Nephron (organoid): ENCODE measurements at regions not wholly inside any gene's neighbourhood (a gene's known extent, or its start where the extent isn't known, plus 50 kb on each side); places are given as distances from the start of the nearest gene placed in this dataset.

Experiments
- H3K27ac Mint-ChIP-seq, 3 experiments: 2 replicates each; pipeline ENCODE4 v1.8.0; 2020; ENCODE audit warnings: mixed read lengths in 3 of 3, mild to moderate bottlenecking in 2 of 3, moderate library complexity in 1 of 3
- H3K27me3 Mint-ChIP-seq: 2 replicates; pipeline ENCODE4 v1.8.0; 2021; ENCODE audit warnings: low read depth, mild to moderate bottlenecking, moderate library complexity, mixed read lengths
- H3K36me3 Mint-ChIP-seq: 2 replicates; pipeline ENCODE4 v1.8.0; 2020; ENCODE audit warnings: low read depth, mixed read lengths
- H3K4me1 Mint-ChIP-seq: 2 replicates; pipeline ENCODE4 v1.8.0; 2020; ENCODE audit warnings: mixed read lengths
- H3K4me3 Mint-ChIP-seq, 3 experiments: 2 replicates each; pipeline ENCODE4 v1.8.0; 2020; ENCODE audit warnings: mild to moderate bottlenecking in 3 of 3, mixed read lengths in 3 of 3, moderate library complexity in 2 of 3
- H3K9me3 Mint-ChIP-seq: 2 replicates; pipeline ENCODE4 v1.8.0; 2020; ENCODE audit warnings: mixed read lengths
- CTCF ChIP-seq, 3 experiments: fragments of 200-600 bp; sonication (generic); IDR thresholded peaks; one replicate each; pipeline ENCODE4 v1.5.0; 2021; ENCODE audit warnings: antibody characterized with exemption in 3 of 3; ENCODE audit not compliant: unreplicated experiment in 3 of 3

- no peaks in the 10 kb centered on the region for H3K27me3 Mint-ChIP-seq
Measured at GRCh38 chr5:117504305-117504704, 929.7 kb upstream of the SEMA6A start.

GRCh38 chr5:117497601-117498000 lies 923.0 kb upstream of the SEMA6A start:
- Mint-ChIP-seq H3K9me3 (peaks cover 7% of the 10 kb centered on the region), H3K27me3 (no peaks in the 10 kb centered on the region), H3K4me1 (peaks cover 22% of the 10 kb centered on the region), H3K4me3 (peak overlapping the region in 1 of 3 experiments; percentile 4), H3K27ac (peak overlapping the region; percentile 32 to 53 (median 44)), H3K36me3 (no peaks in the 10 kb centered on the region)
- TF ChIP-seq CTCF (IDR thresholded peaks at IDR 0.05; ENCODE audit: unreplicated experiment in 3 of 3): no peak

More at GRCh38 chr5:117504305-117504704, 929.7 kb upstream of the SEMA6A start:
- Mint-ChIP-seq H3K9me3 (no peaks in the 10 kb centered on the region), H3K4me3 (no peak overlapping the region), H3K4me1 (peaks cover 14% of the 10 kb centered on the region), H3K36me3 (no peaks in the 10 kb centered on the region), H3K27ac (peak overlapping the region in 2 of 3 experiments; percentile 20 to 42)
- no peak for TF ChIP-seq CTCF (IDR thresholded peaks at IDR 0.05; ENCODE audit: unreplicated experiment in 3 of 3)

GRCh38 chr5:117496801-117497200 lies 922.2 kb upstream of the SEMA6A start:
- H3K4me3 Mint-ChIP-seq: no peak overlapping the region
- peak overlapping the region; percentile 53 to 73 (median 59) for H3K27ac Mint-ChIP-seq
- TF ChIP-seq CTCF (IDR thresholded peaks at IDR 0.05; ENCODE audit: unreplicated experiment in 3 of 3): no peak
- H3K27me3 Mint-ChIP-seq: no peaks in the 10 kb centered on the region
- peaks cover 9% of the 10 kb centered on the region for H3K9me3 Mint-ChIP-seq
- H3K36me3 Mint-ChIP-seq: no peaks in the 10 kb centered on the region
- peaks cover 22% of the 10 kb centered on the region for H3K4me1 Mint-ChIP-seq

GRCh38 chr5:117494188-117494587 lies 919.6 kb upstream of the SEMA6A start:
- Mint-ChIP-seq H3K4me1 (peaks cover 16% of the 10 kb centered on the region), H3K36me3 (no peaks in the 10 kb centered on the region), H3K27ac (no peak overlapping the region), H3K4me3 (no peak overlapping the region), H3K27me3 (no peaks in the 10 kb centered on the region), H3K9me3 (peaks cover 9% of the 10 kb centered on the region)
- TF ChIP-seq CTCF (IDR thresholded peaks at IDR 0.05; ENCODE audit: unreplicated experiment in 3 of 3): no peak

- Mint-ChIP-seq H3K27me3 (no peaks in the 10 kb centered on the region), H3K4me3 (no peak overlapping the region), H3K36me3 (no peaks in the 10 kb centered on the region), H3K27ac (no peak overlapping the region), H3K4me1 (no peaks in the 10 kb centered on the region), H3K9me3 (peaks cover 9% of the 10 kb centered on the region)
- no peak for TF ChIP-seq CTCF (IDR thresholded peaks at IDR 0.05; ENCODE audit: unreplicated experiment in 3 of 3)
Measured at GRCh38 chr5:117488976-117489500, 914.4 kb upstream of the SEMA6A start.

GRCh38 chr5:117487556-117487955 lies 912.9 kb upstream of the SEMA6A start:
- Mint-ChIP-seq H3K4me1 (no peaks in the 10 kb centered on the region), H3K4me3 (no peak overlapping the region), H3K36me3 (no peaks in the 10 kb centered on the region), H3K27ac (no peak overlapping the region), H3K9me3 (peaks cover 4% of the 10 kb centered on the region), H3K27me3 (no peaks in the 10 kb centered on the region)
- no peak for TF ChIP-seq CTCF (IDR thresholded peaks at IDR 0.05; ENCODE audit: unreplicated experiment in 3 of 3)
